ENCODE measurements at regions not wholly inside any gene's neighbourhood (a gene's known extent, or its start where the extent isn't known, plus 50 kb on each side); places are given as distances from the start of the nearest gene placed in this dataset.

DNA sequence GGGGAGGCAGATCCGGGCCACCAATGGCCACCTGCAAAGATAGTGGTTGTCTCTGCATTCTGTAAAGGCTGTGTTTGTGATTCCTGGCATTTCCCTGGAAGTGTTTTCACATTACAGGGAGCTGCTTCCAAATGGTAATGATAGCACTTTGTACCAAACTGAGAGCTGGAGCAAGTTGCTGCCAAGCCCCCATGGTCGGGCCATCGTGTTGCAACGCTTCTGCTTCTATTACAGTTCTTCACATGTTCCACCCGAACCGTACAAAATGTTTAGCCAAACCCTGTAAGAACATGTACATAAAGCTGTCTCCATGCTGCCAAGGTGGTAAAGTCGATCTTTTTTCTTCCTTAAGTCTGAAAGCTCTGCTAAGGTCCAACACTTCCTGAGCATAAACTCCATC is 397.7 kb upstream of the NFE2L3 start:
- DNase-seq (ENCODE audit: low read depth): no peak

DNA sequence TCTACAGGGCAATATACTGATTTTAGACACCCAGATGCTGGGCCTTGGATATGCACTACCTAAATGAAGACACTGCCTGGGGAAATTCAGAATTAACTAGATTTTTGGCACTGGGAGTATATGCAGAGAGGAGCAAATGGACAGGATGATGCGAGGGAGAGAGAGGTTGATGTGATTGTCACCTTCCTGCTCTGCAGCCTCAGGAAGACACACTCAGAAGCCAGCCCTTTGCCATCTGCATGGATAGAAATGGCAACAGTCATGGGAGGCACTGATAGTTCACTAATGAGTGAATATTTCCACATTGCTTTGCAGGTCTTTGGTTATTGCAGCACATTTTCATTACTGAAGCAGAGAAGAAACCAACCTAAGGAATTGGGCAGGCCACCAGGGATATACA is 397.2 kb upstream of the NFE2L3 start:
- DNase-seq (ENCODE audit: low read depth): no peak
- H3K4me3 ChIP-seq (ENCODE audit: control insufficient read depth, low read depth, low read length): no peak overlapping the region
- no peak for TF ChIP-seq CTCF (IDR thresholded peaks at IDR 0.05; ENCODE audit: control insufficient read depth, insufficient read depth, low read depth, low read length, missing control alignments)

More for the DNA sequence above, 397.7 kb upstream of the NFE2L3 start:
- TF ChIP-seq CTCF (IDR thresholded peaks at IDR 0.05; ENCODE audit: control insufficient read depth, insufficient read depth, low read depth, low read length, missing control alignments): no peak
- H3K4me3 ChIP-seq (ENCODE audit: control insufficient read depth, low read depth, low read length): no peak overlapping the region

- no peak for TF ChIP-seq CTCF (IDR thresholded peaks at IDR 0.05; ENCODE audit: control insufficient read depth, insufficient read depth, low read depth, low read length, missing control alignments)
- no peak for DNase-seq (ENCODE audit: low read depth)
- H3K4me3 ChIP-seq (ENCODE audit: control insufficient read depth, low read depth, low read length): no peak overlapping the region
Observed at GRCh38 chr7:25756601-25757000, 395.4 kb upstream of the NFE2L3 start.

- no peak for TF ChIP-seq CTCF (IDR thresholded peaks at IDR 0.05; ENCODE audit: control insufficient read depth, insufficient read depth, low read depth, low read length, missing control alignments)
- DNase-seq (ENCODE audit: low read depth): no peak
Observed at GRCh38 chr7:25758559-25758958, 393.4 kb upstream of the NFE2L3 start.

GRCh38 chr7:25759286-25759685 is 392.7 kb upstream of the NFE2L3 start:
- H3K4me3 ChIP-seq (ENCODE audit: control insufficient read depth, low read depth, low read length): no peak overlapping the region
- no peak for TF ChIP-seq CTCF (IDR thresholded peaks at IDR 0.05; ENCODE audit: control insufficient read depth, insufficient read depth, low read depth, low read length, missing control alignments)
- DNase-seq (ENCODE audit: low read depth): no peak

More at GRCh38 chr7:25758559-25758958, 393.4 kb upstream of the NFE2L3 start:
- H3K4me3 ChIP-seq (ENCODE audit: control insufficient read depth, low read depth, low read length): no peak overlapping the region

DNA sequence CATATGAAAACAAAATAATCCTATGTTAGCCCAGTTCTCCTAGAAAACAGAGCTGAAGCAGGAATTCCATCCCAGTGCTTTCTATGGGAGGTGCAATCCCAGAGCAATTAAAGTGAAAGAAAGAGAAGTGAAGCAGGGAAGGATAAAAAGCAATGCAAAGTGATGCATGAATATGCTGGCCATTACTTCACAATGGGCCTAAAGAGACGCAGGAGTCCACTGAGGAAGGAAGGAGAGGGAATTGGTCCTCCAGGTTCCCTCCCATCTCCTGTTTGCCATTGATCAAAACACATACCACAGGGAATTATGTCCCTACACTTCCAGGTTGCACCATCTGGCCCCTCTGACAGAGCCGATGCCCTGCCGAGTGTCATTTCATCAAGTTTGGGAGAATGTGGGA is 392.2 kb upstream of the NFE2L3 start:
- H3K4me3 ChIP-seq (ENCODE audit: control insufficient read depth, low read depth, low read length): no peak overlapping the region
- TF ChIP-seq CTCF (IDR thresholded peaks at IDR 0.05; ENCODE audit: control insufficient read depth, insufficient read depth, low read depth, low read length, missing control alignments): no peak
- DNase-seq (ENCODE audit: low read depth): no peak
